Umbilical cord (tissue), 1 donor: ENCODE measurements at regions not wholly inside any gene's neighbourhood (a gene's known extent, or its start where the extent isn't known, plus 50 kb on each side); places are given as distances from the start of the nearest gene placed in this dataset.

Experiments
- DNase-seq: peaks from one replicate; pipeline ENCODE4 v3.0.0-alpha.2; 2015; ENCODE audit warnings: low spot score

DNA sequence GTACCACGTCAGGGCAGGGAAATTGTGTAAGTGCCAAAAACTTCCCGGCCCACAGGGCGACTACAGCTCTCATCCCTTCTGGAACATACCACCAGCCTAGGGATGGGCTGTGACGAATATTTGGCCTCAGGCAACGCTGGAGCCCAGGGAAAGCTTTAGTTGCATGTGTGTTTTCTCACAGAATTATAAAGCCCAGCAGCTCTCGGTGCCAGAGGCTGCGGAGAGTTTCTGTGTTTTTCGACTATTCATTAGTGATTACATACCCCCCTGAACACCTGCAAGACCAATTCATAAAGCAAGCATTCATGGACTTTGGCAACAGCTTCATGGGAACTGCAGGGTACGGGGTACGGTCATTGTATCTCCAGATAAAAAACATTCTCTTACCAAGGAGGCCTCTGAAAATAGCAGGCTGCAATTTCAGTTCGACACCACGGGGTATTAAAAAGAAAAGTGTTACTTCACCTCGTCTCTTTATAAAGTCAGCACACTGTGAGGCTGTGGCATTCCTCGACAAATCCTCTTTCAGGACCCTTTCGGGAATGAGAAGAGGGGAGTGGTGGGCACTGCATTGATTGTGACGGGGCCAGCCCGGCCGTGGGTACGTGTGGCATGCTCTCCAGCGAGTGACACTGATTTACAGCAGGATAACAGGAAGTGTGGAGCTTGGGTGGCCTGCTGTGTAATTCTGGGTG lies 243.6 kb upstream of the SORL1-AS1 start:
- peak; percentile 21 for DNase-seq

DNA sequence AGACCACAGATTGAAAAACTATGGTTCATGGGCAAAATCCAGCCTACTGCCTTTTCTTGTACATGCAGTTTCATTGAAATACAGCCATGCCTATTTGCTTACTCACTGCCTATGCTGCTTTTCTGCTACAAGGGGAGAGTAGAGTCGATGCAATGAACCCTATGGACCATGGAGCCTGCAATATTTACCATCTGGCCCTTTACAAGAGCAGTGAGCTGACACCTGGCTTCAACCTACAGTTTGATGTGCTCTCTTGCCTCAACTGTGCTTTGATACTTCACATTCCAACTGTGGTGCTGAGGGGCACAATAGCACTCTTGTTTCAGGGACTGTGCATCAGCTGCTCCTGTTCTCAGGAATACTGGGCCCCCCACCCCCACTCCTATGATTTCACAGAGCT lies 239.5 kb upstream of the SORL1-AS1 start:
- no peak for DNase-seq

DNA sequence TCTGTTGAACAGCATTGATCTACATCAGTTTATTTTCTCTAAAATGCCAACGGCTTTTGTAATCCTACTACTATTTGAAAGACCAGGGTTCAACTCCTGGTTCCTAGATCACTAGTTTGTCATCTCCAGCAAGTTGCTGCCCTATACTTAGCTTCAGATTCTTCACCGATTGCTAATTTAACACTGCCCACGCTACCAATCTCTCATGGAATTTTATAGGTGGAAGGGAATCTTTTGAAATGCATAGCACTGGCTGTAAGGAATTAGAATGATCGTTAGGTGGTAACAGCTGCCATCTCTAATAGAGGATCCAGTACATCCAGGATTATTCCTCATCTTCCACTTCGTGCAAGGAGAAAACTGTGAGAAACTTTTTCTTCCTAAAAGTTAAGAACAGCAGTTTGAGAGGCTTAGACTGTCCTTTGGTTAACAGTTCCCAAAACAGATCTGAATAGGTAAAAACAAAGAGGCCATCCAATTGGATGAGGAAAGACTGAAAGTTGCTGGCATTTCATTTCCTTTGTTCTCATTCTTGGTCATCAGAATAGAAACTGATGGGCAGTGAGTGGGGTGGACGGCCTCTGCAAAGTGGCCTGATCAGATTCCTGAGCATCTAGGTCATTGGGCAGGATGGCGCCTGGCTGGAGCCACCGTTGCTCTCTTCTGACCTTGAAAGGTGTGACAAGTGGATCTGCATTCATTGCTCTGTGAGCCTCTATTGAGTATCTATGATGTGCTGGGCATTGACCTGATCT lies 236.3 kb upstream of the SORL1-AS1 start:
- DNase-seq: no peak

DNA sequence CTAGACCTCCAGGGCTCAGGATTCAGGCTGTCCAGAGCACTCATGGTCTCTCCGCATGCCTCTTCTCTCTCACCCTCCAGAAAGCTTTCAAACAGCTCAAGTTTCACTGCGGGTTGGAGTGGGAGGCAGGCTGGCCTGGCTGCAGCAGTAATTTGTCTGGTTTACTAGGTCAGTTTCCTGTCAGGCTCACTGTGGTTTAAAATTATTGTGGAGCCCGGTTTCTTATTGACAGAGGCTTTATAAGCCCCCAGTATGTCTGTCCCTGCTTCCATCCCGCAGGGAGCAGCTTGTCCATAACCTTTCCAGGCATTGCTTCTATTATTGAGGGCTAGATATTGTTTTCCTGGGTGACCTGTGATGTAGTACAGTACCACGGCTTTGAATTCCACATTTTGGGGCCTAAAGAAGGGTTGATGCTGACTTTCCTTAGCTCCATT lies 235.3 kb upstream of the SORL1-AS1 start:
- peak; percentile 81 for DNase-seq

DNA sequence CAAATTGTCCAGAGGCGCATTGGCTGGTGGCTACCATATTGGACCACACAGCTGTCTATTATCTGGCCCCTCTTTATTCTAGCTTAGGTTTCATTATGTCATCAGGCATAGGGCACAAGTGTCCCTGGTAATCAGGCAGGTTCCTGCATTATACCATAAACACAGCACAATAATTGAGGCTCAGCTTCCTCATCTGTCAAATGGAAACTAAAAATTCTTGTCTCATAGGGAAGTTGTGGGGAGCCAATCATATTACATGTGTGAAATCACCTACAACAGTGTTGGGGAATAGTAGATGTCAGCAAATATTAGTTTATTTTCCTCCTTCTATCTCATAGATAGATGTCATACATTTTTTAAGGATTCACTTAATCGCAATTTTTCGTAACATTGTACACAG lies 231.0 kb upstream of the SORL1-AS1 start:
- no peak for DNase-seq
